HUES64 (cell line): ENCODE measurements at regions not wholly inside any gene's neighbourhood (a gene's known extent, or its start where the extent isn't known, plus 50 kb on each side); places are given as distances from the start of the nearest gene placed in this dataset.

Experiments used
- H3K27ac ChIP-seq: 2 replicates; pipeline ENCODE4 v1.7.0; 2013; ENCODE audit warnings: low read depth, low read length, inconsistent platforms
- H3K27me3 ChIP-seq: 2 replicates; pipeline ENCODE4 v1.6.1; 2013; ENCODE audit warnings: mild to moderate bottlenecking, low read length; ENCODE audit not compliant: insufficient read depth
- H3K36me3 ChIP-seq: 2 replicates; pipeline ENCODE4 v1.6.1; 2013; ENCODE audit warnings: mild to moderate bottlenecking, low read length; ENCODE audit not compliant: insufficient read depth
- H3K4me1 ChIP-seq: 2 replicates; pipeline ENCODE4 v1.6.1; 2013; ENCODE audit warnings: mild to moderate bottlenecking, low read length, moderate library complexity; ENCODE audit not compliant: insufficient read depth
- H3K4me3 ChIP-seq: 2 replicates; pipeline ENCODE4 v1.5.1; 2013; ENCODE audit warnings: mild to moderate bottlenecking, low read length, moderate library complexity
- H3K9ac ChIP-seq: 2 replicates; pipeline ENCODE4 v1.6.1; 2013; ENCODE audit warnings: mild to moderate bottlenecking, low read depth, low read length
- H3K9me3 ChIP-seq: 2 replicates; pipeline ENCODE4 v1.6.1; 2013; ENCODE audit warnings: low read depth, low read length; ENCODE audit not compliant: insufficient read depth
- WGBS: fragments of 150-250, 120-280 bp; methylation state at CpG from one replicate; pipeline ENCODE4 v1.1.7; 2013; ENCODE audit warnings: missing lambda C conversion rate; 5-methylcytosine and 5-hydroxymethylcytosine counted together

DNA sequence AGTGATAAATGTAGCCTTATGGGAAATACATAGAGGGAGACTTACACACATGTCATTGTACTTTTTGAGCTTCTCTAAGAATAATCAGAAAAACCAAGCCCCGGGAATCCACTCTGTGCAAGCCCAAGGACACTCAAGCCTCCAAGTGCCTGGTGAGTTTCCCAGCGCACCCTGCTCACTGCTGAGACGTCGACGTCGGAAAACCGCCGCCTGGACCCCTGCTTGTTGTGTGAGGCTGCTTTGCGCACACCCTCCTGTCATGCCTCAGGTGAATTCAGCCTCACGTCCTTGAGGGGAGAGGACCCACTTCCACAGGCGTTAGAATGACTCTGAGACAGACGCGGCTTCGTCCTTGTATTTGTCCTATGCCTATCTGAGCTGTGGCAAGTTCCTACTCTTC lies 368.4 kb upstream of the AKR1E2 start:
- H3K4me1 ChIP-seq = no peaks in the 10 kb centered on the region
- H3K27ac ChIP-seq = no peak overlapping the region
- no peak overlapping the region for H3K9ac ChIP-seq
- no peaks in the 10 kb centered on the region for H3K9me3 ChIP-seq
- no peak overlapping the region for H3K4me3 ChIP-seq
- H3K27me3 ChIP-seq = no peaks in the 10 kb centered on the region
- no peaks in the 10 kb centered on the region for H3K36me3 ChIP-seq
- 94% methylated on average over 14 of the region's 14 CpGs for WGBS

GRCh38 chr10:4456776-4457175 lies 369.2 kb upstream of the AKR1E2 start:
- Histone ChIP-seq H3K27ac (no peak overlapping the region), H3K27me3 (no peaks in the 10 kb centered on the region), H3K36me3 (no peaks in the 10 kb centered on the region), H3K9me3 (no peaks in the 10 kb centered on the region), H3K4me1 (no peaks in the 10 kb centered on the region), H3K4me3 (no peak overlapping the region), H3K9ac (no peak overlapping the region)
- no CpG with 5 or more reads among the region's 1 CpG for WGBS

DNA sequence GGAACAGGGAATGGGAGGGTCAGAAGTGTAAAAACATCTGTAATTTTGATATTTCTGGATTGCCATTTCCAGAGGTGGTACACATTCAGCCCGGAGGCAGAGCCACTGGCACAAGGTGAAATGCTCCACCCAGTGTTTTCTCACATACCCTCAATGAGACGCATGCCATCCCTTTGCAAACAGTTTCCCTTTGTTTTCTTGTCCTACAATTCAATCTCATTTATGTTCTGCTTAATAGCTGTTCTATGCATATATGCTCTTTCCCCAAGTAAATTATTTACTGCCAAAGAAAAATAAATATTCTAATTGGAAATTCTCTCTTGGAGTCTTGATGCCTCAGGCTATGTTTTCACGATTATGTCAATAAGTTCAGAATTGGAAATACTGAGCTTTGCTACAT lies 369.7 kb upstream of the AKR1E2 start:
- no peak overlapping the region for H3K4me3 ChIP-seq
- no peaks in the 10 kb centered on the region for H3K27me3 ChIP-seq
- 93% methylated on average over 3 of the region's 3 CpGs for WGBS
- H3K4me1 ChIP-seq = peaks cover 3% of the 10 kb centered on the region
- H3K36me3 ChIP-seq = no peaks in the 10 kb centered on the region
- no peak overlapping the region for H3K27ac ChIP-seq
- H3K9me3 ChIP-seq = no peaks in the 10 kb centered on the region
- H3K9ac ChIP-seq = no peak overlapping the region

GRCh38 chr10:4453950-4454349 lies 372.1 kb upstream of the AKR1E2 start:
- H3K36me3 ChIP-seq = no peaks in the 10 kb centered on the region
- no peaks in the 10 kb centered on the region for H3K9me3 ChIP-seq
- no peak overlapping the region for H3K27ac ChIP-seq
- no peak overlapping the region for H3K9ac ChIP-seq
- WGBS = 97% methylated on average over 5 of the region's 5 CpGs
- no peaks in the 10 kb centered on the region for H3K27me3 ChIP-seq
- H3K4me1 ChIP-seq = peaks cover 8% of the 10 kb centered on the region
- H3K4me3 ChIP-seq = no peak overlapping the region

DNA sequence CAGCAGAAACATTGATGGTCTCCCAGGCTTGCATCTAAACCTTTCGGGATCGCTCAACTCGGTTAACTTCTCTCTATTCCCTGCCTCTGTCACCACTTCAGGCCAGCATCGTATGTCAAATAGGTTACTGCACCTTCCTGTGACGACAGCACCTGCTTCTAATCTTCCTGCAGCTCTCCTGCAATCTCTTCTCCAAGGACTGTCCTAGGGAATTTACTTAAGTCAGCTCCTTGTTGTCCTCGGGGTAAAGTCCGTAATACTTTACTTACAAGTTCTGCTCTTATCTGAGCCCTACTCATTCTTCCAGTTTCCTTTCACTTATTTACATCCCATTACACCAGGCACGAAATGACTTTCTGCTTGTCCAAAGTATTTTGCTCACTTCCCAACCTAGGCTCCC lies 372.7 kb upstream of the AKR1E2 start:
- H3K36me3 ChIP-seq = no peaks in the 10 kb centered on the region
- H3K27ac ChIP-seq = no peak overlapping the region
- no peak overlapping the region for H3K9ac ChIP-seq
- H3K9me3 ChIP-seq = no peaks in the 10 kb centered on the region
- 83% methylated on average over 8 of the region's 8 CpGs for WGBS
- H3K4me1 ChIP-seq = peaks cover 8% of the 10 kb centered on the region
- H3K4me3 ChIP-seq = no peak overlapping the region
- no peaks in the 10 kb centered on the region for H3K27me3 ChIP-seq

DNA sequence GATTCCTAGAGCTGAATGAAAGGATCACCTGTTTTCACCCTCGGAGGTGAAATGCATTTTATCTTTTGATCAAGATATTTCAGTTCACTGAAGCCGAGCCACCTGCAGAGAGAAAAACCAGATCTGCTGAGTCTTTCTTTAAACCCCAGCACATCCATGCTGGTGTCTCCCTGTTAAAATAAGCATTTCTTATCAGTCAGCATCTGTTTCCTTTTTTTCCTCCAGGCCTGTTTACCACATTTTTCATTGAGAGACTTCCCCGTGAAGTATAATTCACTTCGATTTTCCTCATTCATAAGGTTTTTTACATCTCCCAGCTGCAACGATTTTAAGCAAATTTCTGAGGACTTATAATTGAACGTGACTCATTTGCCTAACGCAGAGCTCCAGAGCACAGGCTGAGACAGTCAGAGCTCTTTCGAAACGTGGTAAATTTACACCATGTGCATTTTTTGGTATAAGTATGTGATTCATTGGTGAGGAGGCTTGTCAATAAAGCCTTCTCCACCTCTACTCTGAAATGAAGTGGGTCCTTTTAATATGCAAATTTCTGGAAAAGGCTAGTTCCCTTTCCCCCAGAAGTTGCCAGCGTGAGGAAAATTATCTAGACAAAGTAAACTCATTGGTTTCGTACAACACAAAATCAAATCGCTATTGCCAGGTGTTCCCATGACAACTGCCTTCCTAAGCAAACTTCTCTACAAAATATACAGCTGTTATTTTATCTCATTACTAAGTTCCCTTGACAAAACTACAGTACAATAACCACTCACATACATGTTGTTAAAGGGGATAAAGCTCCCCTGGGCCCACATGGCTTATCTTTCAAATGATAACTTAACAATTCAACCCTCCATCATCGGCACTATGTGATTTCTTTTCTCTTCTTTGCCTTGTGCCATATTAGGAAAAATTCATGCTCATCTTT lies 374.8 kb upstream of the AKR1E2 start:
- 74% methylated on average over 13 of the region's 13 CpGs for WGBS
- no peaks in the 10 kb centered on the region for H3K9me3 ChIP-seq
- H3K27ac ChIP-seq = no peak overlapping the region
- H3K4me3 ChIP-seq = no peak overlapping the region
- peaks cover 8% of the 10 kb centered on the region for H3K4me1 ChIP-seq
- no peaks in the 10 kb centered on the region for H3K36me3 ChIP-seq
- H3K9ac ChIP-seq = no peak overlapping the region
- no peaks in the 10 kb centered on the region for H3K27me3 ChIP-seq

DNA sequence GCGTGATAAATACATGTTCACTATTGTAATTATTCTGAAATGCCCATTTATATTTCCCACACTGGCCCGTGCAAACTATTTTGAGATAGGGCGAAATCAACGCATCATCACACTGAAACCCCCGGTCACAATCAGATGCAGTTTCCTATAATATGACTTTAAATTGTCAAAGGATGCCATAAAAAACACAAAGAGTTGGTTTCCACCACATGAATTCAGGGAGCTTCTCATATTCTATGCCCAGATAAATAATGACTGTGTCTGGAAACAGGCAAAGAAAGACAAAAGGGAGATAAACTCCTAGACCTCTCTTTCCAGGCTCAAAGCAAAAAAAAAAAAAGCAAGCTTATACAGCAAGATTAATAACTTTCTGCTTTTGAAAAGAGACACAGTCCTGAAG lies 375.8 kb upstream of the AKR1E2 start:
- H3K27ac ChIP-seq = no peak overlapping the region
- peaks cover 8% of the 10 kb centered on the region for H3K4me1 ChIP-seq
- H3K9ac ChIP-seq = no peak overlapping the region
- WGBS = 98% methylated on average over 4 of the region's 5 CpGs
- no peak overlapping the region for H3K4me3 ChIP-seq
- H3K36me3 ChIP-seq = no peaks in the 10 kb centered on the region
- H3K9me3 ChIP-seq = no peaks in the 10 kb centered on the region
- no peaks in the 10 kb centered on the region for H3K27me3 ChIP-seq

DNA sequence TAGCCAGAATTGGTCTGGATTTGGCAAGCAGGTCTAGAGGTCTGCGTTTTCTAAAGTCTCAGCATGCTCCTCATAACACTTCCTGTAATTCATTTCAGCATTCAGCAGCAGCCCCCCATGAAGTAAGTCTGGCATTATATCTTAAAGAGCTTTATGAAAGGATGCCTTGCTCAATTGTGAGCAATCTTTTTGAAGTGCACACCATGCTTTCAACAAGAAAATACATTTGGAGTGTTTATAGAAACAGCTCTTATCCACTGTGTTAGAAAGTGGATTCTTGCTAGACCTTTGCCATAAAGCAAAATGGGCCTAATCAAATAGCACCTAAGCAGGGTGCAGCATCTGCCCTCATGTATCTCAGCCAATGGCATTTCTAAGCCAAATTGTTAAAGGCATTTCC lies 378.0 kb upstream of the AKR1E2 start:
- Histone ChIP-seq H3K27me3 (no peaks in the 10 kb centered on the region), H3K4me3 (no peak overlapping the region), H3K9ac (no peak overlapping the region), H3K36me3 (no peaks in the 10 kb centered on the region), H3K9me3 (no peaks in the 10 kb centered on the region), H3K4me1 (peaks cover 8% of the 10 kb centered on the region), H3K27ac (no peak overlapping the region)
- WGBS = 100% methylated on average over 1 of the region's 1 CpG

DNA sequence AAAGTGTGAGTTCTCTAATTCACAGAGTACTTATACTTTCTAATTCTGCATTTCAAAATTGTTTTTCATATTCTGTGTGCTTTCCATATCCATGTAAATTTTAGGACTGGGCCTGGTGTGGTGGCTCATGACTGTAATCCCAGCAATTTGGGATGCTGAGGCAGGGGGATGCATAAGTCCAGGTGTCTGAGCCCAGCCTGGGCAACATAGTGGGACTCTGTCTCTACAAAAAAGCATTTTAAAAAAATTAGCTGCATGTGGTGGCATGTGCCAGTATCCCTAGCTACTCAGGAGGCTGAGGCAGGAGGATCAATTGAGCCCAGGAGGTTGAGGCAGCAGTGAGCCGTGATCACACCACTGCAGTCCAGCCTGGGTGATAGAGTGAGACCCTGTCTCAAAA lies 382.6 kb upstream of the AKR1E2 start:
- Histone ChIP-seq H3K27me3 (no peaks in the 10 kb centered on the region), H3K27ac (no peak overlapping the region), H3K36me3 (no peaks in the 10 kb centered on the region), H3K4me1 (no peaks in the 10 kb centered on the region), H3K9me3 (no peaks in the 10 kb centered on the region), H3K4me3 (no peak overlapping the region), H3K9ac (no peak overlapping the region)
- 87% methylated on average over 1 of the region's 1 CpG for WGBS

- Histone ChIP-seq H3K9me3 (no peaks in the 10 kb centered on the region), H3K9ac (no peak overlapping the region), H3K36me3 (no peaks in the 10 kb centered on the region), H3K4me1 (no peaks in the 10 kb centered on the region), H3K27ac (no peak overlapping the region), H3K4me3 (no peak overlapping the region), H3K27me3 (no peaks in the 10 kb centered on the region)
- WGBS = 92% methylated on average over 4 of the region's 4 CpGs
Measured at GRCh38 chr10:4442296-4442695, 383.7 kb upstream of the AKR1E2 start.

- H3K4me3 ChIP-seq = no peak overlapping the region
- WGBS = 96% methylated on average over 4 of the region's 5 CpGs
- H3K9ac ChIP-seq = no peak overlapping the region
- H3K4me1 ChIP-seq = no peaks in the 10 kb centered on the region
- no peak overlapping the region for H3K27ac ChIP-seq
- H3K27me3 ChIP-seq = no peaks in the 10 kb centered on the region
- no peaks in the 10 kb centered on the region for H3K36me3 ChIP-seq
- no peaks in the 10 kb centered on the region for H3K9me3 ChIP-seq
Measured at GRCh38 chr10:4440260-4440659, 385.7 kb upstream of the AKR1E2 start.

DNA sequence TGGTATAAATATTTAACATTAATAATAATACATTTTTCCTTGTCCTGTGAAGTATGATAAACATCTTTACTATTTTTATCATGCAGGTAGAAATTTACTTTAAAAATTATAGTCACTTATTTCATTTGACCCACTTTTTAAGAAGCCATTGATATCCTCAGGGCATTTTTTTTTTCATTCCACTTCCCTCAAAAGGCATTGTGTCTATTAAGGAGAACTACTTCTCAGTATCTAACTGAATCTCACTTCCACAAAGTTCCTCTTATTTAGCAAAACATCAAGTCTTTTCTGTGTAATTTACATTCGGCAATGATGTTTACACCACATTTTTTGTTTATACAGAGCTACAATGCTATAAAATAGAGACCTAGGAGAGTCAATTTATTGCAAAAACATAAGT lies 388.2 kb upstream of the AKR1E2 start:
- H3K27me3 ChIP-seq = no peaks in the 10 kb centered on the region
- no peaks in the 10 kb centered on the region for H3K36me3 ChIP-seq
- 100% methylated on average over 1 of the region's 1 CpG for WGBS
- H3K27ac ChIP-seq = no peak overlapping the region
- no peak overlapping the region for H3K4me3 ChIP-seq
- no peaks in the 10 kb centered on the region for H3K4me1 ChIP-seq
- no peak overlapping the region for H3K9ac ChIP-seq
- H3K9me3 ChIP-seq = no peaks in the 10 kb centered on the region
